HL-60 (cell line): ENCODE measurements at regions not wholly inside any gene's neighbourhood (a gene's known extent, or its start where the extent isn't known, plus 50 kb on each side); places are given as distances from the start of the nearest gene placed in this dataset.

Experiments
- CTCF ChIP-seq: IDR thresholded peaks from one replicate; pipeline ENCODE4 v1.5.1; 2011; ENCODE audit warnings: low read length, control low read depth, inconsistent platforms; ENCODE audit not compliant: insufficient read depth
- POLR2AphosphoS5 ChIP-seq: IDR thresholded peaks from 2 replicates; pipeline ENCODE4 v1.6.1; 2012; ENCODE audit warnings: low read depth

GRCh38 chr3:151604891-151605290 is 128.8 kb upstream of the AADACL2 start:
- TF ChIP-seq CTCF (no peak), POLR2AphosphoS5 (no peak)
